Neural crest cell (in vitro differentiated cells): ENCODE measurements at regions not wholly inside any gene's neighbourhood (a gene's known extent, or its start where the extent isn't known, plus 50 kb on each side); places are given as distances from the start of the nearest gene placed in this dataset.
"Not testable (repeated sequence)": the region's sequence is repeated elsewhere in the genome, so short reads cannot be mapped to it uniquely, and the experiment has no call there.

Experiments
- DNase-seq: peaks from one replicate; pipeline ENCODE4 v3.0.0; 2021; ENCODE audit warnings: low read depth, mixed read lengths, low spot score
- H3K27ac Mint-ChIP-seq: one replicate; pipeline ENCODE4 v1.8.0; 2021; ENCODE audit warnings: mild to moderate bottlenecking, mixed read lengths; ENCODE audit not compliant: unreplicated experiment
- H3K27me3 Mint-ChIP-seq: 2 replicates; pipeline ENCODE4 v1.8.0; 2021; ENCODE audit warnings: low read depth, mild to moderate bottlenecking, mixed read lengths
- H3K36me3 Mint-ChIP-seq: 2 replicates; pipeline ENCODE4 v1.8.0; 2021; ENCODE audit warnings: low read depth, mild to moderate bottlenecking, mixed read lengths
- H3K4me1 Mint-ChIP-seq: 2 replicates; pipeline ENCODE4 v1.8.0; 2021; ENCODE audit warnings: mixed read lengths
- H3K4me3 Mint-ChIP-seq: one replicate; pipeline ENCODE4 v1.8.0; 2021; ENCODE audit warnings: mild to moderate bottlenecking, mixed read lengths
- H3K9me3 Mint-ChIP-seq: 2 replicates; pipeline ENCODE4 v1.8.0; 2021; ENCODE audit warnings: mixed read lengths
- TF ChIP-seq, protein P1 (sequence below): fragments of 200-600 bp; sonication (generic); conservative IDR thresholded peaks from 2 replicates; pipeline ENCODE4 v1.5.0; 2021; ENCODE audit warnings: antibody characterized with exemption, mild to moderate bottlenecking

DNA sequence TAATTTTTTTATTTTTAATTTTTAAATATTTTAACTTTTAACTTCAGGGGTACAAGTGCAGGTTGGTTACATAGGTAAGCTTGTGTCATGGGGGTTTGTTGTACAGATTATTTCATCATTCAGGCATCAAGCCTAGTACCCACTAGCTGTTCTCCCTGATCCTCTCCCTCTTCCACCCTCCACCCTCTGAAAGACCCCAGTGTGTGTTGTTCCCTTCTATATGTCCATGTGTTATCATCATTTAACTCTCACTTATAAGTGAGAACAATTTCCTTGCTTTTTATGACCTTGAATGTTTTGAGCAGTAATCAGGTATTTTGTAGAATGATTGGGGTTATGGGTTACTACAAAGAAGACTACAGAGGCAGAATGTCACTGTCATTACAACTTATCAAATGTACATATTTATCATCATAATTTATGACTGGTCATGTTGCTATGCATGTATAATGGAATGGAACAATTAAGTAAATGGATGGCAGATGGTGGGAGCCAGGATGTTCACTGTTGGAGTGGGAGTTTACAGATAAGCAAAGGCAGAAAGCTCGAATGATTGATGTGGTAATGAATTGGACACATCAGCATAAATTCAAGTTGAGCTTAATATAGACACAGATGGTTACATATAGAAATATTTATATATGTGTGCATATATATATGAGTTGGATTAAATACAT is 563.8 kb upstream of the ROBO1 start:
- DNase-seq = no peak
- no peak overlapping the region for H3K27ac Mint-ChIP-seq
- H3K9me3 Mint-ChIP-seq = peaks cover 4% of the 10 kb centered on the region
- H3K36me3 Mint-ChIP-seq = no peaks in the 10 kb centered on the region
- no peak overlapping the region for H3K4me3 Mint-ChIP-seq
- no peaks in the 10 kb centered on the region for H3K27me3 Mint-ChIP-seq
- H3K4me1 Mint-ChIP-seq = no peaks in the 10 kb centered on the region
- TF ChIP-seq, protein P1, sequence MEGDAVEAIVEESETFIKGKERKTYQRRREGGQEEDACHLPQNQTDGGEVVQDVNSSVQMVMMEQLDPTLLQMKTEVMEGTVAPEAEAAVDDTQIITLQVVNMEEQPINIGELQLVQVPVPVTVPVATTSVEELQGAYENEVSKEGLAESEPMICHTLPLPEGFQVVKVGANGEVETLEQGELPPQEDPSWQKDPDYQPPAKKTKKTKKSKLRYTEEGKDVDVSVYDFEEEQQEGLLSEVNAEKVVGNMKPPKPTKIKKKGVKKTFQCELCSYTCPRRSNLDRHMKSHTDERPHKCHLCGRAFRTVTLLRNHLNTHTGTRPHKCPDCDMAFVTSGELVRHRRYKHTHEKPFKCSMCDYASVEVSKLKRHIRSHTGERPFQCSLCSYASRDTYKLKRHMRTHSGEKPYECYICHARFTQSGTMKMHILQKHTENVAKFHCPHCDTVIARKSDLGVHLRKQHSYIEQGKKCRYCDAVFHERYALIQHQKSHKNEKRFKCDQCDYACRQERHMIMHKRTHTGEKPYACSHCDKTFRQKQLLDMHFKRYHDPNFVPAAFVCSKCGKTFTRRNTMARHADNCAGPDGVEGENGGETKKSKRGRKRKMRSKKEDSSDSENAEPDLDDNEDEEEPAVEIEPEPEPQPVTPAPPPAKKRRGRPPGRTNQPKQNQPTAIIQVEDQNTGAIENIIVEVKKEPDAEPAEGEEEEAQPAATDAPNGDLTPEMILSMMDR = no peak

DNA sequence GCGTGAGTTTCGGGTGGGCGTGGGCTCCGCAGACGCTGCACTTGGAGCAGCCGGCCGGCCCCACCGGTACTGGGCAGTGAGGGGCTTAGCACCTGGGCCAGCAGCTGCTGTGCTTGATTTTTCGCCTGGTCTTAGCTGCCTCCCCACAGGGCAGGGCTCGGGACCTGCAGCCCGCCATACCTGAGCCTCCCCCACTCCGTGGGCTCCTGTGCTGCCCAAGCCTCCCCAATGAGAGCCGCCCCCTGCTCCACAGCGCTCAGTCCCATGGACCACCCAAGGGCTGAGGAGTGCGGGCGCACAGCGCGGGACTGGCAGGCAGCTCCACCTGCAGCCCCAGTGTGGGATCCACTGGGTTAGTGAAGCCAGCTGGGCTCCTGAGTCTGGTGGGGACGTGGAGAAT is 546.7 kb upstream of the ROBO1 start:
- H3K9me3 Mint-ChIP-seq, H3K27me3 Mint-ChIP-seq, H3K4me3 Mint-ChIP-seq, H3K36me3 Mint-ChIP-seq, H3K4me1 Mint-ChIP-seq, DNase-seq, H3K27ac Mint-ChIP-seq: not testable (repeated sequence)

DNA sequence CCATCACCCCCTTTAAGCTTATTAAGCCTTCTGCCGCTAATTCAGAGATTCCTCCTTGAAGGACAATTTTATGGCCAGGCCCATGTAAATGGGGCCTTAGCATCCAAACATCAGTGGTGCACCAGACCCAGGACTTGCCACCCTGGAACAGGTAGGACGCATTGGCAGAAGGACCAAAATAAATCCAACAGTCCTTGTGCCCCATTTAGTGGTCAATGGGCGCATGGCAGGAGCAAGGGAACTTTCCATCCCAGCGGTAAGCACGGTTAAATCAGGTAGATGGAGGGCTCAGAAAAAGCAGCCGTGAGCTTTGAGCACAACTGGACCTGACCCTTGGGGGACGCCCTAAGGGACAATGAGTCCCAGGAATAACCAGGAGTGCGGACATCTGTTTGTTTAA is 540.8 kb upstream of the ROBO1 start:
- no peaks in the 10 kb centered on the region for H3K4me1 Mint-ChIP-seq
- H3K27ac Mint-ChIP-seq = no peak overlapping the region
- TF ChIP-seq, protein P1 = no peak
- H3K36me3 Mint-ChIP-seq = no peaks in the 10 kb centered on the region
- no peak for DNase-seq
- H3K9me3 Mint-ChIP-seq = no peaks in the 10 kb centered on the region
- H3K27me3 Mint-ChIP-seq = no peaks in the 10 kb centered on the region
- H3K4me3 Mint-ChIP-seq = no peak overlapping the region

DNA sequence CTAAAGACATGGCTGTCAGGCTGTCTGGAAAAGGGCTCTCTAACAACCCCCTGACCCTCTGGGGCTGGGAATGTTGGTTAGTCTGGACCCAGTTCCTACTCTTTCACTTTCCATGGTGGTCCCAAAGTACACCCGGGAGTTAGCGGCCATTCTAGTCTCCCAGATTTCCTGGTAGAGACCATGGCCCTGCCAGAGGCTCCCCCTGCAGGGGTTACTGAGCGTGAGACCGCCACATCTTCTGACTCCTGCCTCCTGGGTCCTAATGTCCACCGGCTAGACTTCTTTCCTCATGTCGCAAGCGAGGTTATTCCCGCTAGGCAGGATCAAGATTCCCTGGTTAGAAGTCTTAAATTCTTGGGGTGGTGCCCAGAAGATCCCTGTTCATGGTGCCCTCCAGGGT is 540.0 kb upstream of the ROBO1 start:
- no peaks in the 10 kb centered on the region for H3K27me3 Mint-ChIP-seq
- no peaks in the 10 kb centered on the region for H3K36me3 Mint-ChIP-seq
- DNase-seq = no peak
- no peak overlapping the region for H3K27ac Mint-ChIP-seq
- TF ChIP-seq, protein P1 = no peak
- no peak overlapping the region for H3K4me3 Mint-ChIP-seq
- H3K4me1 Mint-ChIP-seq = no peaks in the 10 kb centered on the region
- H3K9me3 Mint-ChIP-seq = no peaks in the 10 kb centered on the region

DNA sequence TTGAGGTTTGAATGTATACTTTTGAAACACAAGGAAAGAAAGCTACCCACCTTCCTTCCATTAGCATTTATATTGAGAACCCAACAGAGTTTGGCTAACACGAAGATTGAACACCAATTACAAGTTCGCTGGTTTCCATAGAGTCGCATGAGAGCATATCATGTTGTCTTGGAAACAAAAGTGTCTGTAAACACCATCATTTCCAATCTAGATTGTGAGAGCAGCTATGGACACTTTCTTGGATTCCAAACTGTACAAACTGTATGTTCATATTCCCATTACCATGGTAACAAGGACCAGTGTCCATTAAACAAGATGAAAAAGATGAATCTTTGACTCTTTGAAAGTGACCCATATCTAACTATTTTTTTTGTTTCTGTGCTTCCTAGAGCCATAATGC is 529.9 kb upstream of the ROBO1 start:
- Mint-ChIP-seq H3K4me1 (no peaks in the 10 kb centered on the region), H3K27ac (no peak overlapping the region), H3K4me3 (no peak overlapping the region), H3K27me3 (no peaks in the 10 kb centered on the region), H3K36me3 (no peaks in the 10 kb centered on the region), H3K9me3 (no peaks in the 10 kb centered on the region)
- TF ChIP-seq, protein P1 = no peak
- no peak for DNase-seq

DNA sequence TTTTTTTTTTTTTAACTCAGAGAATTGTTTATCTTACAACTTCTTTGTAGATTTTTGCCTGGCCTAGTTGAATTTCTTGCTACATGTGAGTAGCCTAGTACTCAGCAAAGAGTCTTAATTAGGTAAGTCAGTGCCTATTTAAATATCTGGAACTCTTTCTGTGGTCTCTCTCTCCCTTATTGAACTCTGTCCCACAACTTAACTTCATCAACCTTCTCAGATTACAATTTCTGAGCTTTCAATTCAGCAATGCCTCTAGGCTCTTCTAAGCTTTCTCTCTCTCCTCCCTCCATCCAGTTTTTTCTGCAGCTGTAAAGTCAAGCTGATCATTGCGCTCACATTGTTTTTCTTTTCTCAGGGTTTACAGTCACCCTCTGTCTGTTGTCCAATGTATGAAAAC is 517.6 kb upstream of the ROBO1 start:
- Mint-ChIP-seq H3K36me3 (no peaks in the 10 kb centered on the region), H3K27ac (no peak overlapping the region), H3K27me3 (no peaks in the 10 kb centered on the region), H3K9me3 (peaks cover 3% of the 10 kb centered on the region), H3K4me1 (peaks cover 6% of the 10 kb centered on the region), H3K4me3 (no peak overlapping the region)
- TF ChIP-seq, protein P1 = no peak
- no peak for DNase-seq
